Renal pelvis (tissue), 1 donor: ENCODE measurements at regions not wholly inside any gene's neighbourhood (a gene's known extent, or its start where the extent isn't known, plus 50 kb on each side); places are given as distances from the start of the nearest gene placed in this dataset.

Experiments
- DNase-seq: peaks from one replicate; pipeline ENCODE4 v3.0.0-alpha.2; 2013

DNA sequence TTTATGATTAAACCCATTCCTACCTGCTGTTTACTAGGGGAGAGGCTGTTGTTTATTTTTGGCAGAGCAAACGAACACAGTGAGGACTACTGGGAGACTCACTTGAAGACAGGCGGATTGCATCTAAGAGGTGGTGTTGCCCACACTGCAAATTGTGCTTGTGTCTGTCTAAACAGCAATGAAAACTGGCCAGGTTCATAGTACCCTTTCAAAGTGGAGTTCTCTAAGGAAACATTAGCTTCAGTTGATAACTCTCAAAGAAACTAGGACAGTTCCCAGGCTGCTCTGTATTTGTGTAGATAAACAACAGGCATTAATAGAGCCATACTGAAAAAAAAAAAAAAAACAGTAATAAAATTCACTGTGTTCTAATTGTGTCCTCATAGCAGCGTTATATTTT is 466.0 kb upstream of the RGS6 start:
- DNase-seq: no peak

DNA sequence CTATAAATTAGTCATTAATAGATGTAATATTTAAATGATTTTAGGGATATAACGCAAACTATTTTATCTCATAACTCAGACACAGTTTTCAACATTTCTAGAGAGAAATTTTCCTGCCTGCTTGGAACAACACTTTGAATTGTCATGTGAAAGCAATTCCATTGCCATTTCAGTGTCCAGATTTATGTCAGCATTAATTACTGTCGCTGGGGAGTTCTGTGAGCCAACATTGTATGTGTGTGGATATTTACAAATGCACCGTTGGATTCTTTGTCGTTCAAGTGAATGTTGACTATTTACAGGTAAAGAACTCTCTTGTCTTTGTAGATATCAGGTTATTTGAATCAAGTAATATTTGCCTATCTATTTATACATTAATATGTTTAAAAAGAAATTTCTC is 465.3 kb upstream of the RGS6 start:
- no peak for DNase-seq

DNA sequence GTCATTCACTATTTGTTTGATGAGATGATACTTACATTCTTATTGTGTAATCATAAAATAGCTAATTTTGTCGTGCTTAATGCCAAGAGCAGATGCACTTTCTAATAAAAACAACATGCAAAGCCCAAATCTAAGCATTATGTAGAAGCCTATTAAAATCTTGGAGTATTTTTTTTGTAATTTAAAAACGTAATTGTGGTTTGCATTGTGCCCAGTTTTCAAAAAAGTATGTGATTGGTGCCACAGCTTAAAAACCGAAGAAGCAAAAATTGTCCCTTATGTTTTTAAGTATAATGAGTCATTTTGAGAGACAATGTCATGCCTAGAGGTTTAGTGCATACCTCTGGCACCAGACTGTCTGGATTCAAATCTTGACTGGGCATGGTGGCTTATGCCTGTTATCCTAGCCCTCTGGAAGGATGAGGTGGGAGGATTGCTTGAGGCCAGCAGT is 464.8 kb upstream of the RGS6 start:
- DNase-seq: no peak

DNA sequence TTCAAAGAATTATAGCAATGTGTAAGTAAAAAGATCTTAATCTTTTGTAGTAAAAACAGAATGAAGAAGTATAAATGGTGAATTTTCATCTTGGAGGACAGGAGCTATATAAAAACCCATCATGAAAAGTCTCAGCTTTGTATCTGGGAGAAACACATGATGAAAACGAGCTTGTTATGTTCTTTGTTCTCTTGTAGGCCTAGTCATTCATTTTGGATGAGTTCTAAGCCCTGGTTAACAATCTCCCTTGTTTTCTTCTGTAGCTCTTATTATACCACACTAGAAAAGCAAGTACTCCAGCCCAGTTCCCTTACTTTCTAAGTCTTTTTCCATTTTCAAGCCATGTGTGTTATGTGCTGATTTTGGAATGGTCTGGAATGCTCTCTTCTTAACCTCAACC is 463.5 kb upstream of the RGS6 start:
- DNase-seq: no peak

DNA sequence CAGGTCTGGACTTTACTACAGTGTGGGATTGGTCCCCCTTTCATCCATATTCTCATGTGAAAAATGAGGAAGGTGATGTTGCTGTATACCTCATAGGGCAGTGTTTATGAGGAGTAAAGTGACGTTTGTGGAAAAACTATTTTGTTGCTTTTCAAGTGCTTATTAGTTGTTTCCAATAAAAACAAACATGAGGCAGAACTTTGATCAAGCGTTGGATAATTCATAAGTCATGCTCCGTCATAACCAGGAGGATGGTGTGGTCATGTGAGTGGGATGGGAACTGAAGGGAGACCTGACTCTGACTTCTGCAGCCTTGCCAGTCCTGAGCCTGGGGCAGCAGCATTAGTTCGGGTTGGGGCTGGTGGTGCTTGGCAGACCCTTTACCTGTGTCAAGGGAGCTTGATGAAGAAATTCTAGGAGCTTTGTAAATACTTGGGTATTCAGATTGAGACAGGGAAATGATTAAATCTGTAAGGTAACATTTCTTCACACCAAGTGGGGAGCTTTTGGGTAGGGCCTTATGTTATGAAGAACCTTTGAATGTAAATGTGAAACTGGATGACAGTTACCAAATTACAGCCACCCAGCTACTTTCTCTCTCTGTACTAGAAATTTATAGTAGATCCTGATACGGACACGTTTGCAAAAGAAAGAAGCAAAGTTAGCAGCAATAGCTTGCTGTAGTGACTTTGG is 462.4 kb upstream of the RGS6 start:
- DNase-seq: no peak

DNA sequence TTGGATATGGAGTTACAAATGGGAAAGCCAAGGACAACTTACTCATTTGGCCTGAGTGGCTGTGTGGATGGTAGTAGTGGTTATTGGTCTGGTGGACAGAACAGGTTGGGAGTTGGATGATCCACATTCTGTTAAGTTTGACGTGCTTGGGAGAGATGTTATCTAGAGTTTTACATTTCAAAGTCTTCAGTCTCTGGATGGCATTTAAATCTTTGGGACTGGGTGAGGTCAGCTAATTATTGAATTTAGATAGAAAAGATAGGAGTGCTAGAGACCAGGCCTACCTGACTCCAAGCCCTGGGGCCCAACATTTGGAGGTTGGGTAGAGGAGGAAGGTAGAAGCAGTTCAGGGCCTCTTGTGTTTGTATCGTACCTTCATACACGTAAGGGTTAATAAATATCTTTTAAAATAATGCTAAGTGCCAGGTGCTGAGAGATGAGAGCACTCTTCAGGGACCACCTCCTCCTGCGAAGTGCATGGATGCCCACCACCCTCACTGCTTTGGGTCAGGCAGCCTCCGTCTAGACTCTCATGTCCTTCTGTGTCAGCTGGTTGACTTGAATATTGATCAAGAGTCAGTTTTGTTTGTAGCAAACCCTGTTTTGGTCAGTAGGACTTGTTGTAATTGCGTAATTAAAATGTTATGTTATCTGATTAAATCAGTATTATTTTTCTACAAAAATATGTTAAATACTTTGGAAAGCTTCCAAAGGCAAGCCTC is 460.4 kb upstream of the RGS6 start:
- no peak for DNase-seq

DNA sequence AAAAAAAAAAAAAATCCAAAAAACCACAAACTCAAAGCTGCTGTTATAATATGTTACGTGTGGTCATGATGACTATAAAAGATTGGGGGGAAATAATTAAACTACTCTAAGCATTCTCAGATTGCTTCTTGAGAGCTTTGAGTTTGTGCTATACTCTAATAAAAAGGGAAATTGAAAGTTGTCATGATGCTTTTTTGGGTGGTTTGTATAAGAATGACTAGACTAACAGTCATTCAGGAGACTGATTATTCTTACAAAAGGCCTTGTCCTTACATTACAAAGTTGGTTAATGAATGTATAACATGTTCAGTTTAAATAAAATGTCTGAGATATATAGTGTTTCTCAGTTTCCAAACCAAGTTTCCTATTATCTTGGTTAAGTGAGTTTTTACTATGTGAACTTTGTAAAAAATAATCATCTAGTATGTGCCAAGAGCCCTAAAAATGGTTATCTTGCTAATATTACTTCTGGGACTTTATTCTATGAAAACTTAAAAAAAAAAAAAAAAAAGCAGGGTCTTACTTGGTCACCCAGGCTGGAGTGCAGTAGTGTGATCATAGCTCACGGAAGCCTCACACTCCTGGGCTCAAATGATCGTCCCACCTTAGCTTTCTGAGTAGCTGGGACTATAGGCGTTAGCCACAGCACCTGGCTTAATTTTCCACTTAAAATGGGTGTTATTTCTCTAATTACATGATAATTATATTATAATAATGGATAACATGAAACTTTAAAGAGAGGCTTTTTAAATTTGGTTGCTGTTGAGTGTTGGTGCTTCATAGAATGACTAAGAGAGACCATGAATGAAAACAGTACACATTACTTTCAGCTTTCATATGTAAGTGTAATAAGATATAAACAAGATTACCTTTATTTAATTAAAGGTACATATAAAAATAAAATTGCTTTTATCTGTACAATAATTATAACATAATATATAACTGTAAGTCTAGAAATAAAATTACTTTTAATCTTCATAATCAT is 459.6 kb upstream of the RGS6 start:
- no peak for DNase-seq

DNA sequence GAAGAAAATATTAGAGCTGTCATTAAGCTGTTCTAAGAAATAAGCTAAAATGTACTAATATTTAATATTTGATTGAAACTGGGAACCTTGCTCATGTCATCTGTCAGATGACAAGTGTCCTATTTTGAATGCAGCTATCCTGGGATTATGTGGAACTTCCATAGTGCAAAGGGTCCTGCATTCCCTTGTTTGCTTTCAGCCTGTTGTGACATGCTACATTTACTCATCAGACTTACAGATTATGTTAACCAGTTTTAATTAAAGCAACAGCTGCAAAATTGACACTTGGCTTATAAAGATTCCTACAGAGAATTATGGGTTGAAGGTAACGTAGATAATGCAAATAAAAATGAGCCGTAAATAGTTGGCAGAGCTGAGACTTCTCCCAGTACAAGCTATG is 458.4 kb upstream of the RGS6 start:
- DNase-seq: no peak

DNA sequence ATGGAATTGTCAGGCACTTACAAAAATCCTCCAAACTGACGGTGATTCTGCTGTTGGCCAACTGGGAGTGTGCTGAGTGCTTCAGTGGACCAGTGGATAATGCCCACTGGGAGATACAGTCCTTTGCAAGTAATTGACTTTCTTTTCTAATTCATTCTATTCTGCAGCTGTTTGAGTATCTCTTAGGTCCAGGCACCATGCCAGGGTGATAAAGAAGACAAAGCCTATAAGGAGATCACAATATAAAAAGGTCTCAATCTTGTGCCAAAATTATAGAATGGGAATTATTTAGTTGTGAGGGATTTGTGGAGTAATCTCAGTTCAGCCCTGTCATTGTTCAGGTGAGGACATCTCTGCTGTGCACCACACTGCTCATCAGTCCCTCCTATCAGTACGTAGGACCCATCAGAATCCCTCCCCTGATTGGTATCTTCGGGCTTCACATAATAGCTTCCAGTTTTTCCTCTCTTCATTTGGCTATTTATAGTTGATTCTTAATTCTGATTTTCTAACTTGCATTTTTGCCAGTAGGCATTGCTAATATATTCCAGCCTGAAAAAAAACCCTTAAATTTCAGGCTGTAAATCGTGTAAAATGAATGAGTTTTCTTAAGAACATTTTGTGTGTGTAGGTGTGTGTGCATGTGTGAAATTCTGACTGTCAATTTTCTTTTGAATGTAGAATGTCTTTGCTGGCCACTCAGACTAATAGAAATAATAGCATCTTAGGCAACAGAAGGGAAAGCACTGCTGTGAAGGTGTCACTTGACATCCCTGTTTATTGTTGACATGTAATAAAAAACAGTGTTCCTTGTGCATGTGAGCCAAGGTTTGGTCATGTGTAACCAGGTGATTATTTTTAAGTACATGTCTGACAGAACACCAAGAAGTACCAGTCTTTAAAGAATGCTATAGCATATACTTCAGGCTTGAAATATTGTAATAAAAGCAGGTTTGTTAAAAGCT is 457.6 kb upstream of the RGS6 start:
- DNase-seq: no peak

DNA sequence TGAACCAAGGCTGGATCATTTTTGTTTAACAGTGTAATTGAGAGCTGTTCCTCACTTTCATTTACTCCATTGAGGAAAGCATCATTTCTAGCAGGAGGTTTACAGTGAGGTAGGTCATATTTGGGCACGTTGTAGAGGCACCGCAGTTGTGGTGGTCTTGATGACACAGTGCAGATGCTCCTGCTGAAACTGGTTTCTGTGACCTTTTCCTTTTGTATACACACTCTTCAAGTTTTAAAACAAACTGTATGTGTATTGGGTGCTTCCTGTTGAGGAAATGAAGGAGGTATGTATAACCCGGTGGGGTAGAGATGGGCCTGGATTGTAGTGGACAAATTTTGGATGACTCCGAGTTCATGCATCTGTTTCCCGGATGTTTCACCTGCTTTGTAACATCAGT is 456.3 kb upstream of the RGS6 start:
- no peak for DNase-seq

DNA sequence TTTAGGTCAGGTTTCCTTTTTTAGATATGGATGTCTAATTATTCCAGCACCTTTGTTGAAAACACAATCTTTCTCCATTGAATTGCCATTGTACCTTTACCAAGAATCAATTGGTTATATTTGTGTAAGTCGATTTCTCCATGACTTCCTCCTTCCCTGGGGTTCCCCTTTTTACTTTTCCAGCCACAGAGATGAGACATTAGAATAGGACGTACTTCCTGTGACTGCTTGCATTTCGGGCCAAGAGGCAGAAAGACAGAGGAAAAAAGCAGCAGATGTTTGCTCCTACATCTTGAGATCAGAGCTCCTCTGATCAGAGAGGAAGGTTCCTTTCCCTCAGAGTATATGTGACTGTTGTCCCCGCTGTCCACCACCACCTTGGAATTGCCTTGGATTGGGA is 453.7 kb upstream of the RGS6 start:
- DNase-seq: no peak

DNA sequence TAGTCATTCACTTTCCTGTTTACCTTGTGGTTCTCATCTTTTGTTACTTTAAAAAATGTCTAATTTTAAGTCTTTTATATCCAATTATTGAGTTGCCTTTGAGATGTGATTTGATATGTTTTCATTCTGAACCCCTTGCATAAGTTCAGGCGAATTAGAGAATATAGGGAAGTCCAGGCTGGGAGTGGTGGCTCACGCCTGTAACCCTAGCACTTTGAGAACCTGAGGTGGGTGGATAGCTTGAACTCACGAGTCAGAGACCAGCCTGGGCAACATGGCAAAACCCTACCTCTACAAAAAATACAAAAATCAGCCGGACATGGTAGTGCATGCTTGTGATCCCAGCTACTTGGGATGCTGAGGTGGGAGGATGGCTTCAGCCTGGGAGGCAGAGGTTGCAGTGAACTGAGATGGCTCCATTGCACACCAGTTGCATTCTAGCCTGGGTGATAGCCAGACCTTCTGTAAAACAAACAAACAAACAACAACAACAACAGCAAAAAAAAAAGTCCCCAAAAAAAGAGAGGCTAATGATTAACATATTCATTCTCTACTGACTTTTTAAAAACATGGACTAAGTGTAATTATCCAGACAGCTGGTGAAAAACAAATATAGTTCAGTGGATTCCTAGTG is 451.1 kb upstream of the RGS6 start:
- DNase-seq: no peak

DNA sequence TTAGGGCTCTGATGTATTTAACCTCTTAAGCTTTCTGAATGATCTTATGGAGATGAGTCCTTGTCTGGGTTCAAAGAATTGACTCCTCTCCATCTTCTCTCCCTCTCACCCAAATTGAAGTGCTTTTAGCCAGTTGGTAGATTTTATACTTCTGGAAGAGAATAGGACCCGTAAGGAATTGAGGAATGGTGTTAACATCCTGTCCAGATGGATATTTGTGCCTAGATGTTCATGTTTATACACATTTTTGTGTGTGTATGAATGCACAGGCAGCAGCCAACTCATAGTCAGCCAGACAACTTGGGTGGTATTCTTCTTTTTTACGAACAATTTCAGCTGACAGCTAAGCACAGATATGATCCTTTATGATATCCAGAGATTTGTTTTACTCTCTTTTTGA is 449.6 kb upstream of the RGS6 start:
- DNase-seq: no peak

DNA sequence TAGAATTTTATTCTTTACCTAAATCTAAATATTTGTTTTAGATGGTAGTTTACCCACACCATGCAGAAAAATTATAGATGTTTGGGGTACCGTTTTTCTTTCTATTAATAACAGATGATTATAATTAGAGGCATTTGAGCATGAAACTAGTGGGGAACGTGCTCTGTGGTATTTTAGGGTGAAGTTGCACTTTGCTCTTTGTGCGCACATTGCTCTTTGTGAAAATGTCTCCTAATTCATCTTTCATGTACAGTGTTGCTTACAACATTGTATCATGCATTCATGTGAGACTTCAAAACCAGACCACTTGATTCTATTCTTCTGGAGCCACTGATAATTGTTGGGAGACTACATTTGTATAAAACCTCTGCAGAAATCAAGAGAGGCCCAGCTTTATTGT is 449.1 kb upstream of the RGS6 start:
- DNase-seq: no peak

DNA sequence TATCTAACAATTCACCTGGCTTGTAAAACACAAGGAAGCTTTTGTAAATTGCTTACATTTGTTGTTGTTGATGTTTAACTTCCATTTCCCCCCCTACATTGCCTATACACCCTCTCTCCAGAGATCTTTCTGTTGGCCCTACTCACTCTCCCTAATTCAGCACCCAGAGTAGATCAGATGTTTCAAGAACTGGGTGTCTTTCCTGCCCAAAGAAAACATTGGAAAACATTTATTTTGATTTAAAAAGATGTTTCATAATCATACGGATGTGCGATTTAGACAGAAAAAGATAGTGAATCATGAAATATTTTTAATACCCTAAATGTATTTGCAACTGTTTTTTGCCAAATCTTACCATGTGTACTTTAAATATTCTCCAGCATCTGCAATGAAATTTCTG is 446.4 kb upstream of the RGS6 start:
- DNase-seq: no peak

DNA sequence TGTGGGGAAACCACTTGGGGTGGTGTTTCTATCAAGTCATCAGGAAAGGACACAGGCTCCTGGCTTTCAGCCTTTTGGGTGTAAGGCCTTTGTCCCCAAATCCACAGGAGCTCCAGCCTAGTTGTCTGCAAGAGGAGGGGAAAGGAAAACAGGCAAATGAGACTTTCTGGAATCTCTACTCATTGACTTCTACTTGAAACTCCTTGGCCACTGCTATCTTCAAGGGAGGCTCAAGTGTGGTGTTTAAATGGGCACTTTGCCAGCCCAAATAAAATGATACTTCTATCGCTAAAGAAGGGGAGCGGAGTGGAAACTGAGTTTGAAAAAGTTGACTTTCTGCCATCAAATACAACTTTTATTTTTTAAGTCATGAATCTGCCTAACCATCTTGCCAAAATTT is 445.9 kb upstream of the RGS6 start:
- DNase-seq: peak; percentile 21

DNA sequence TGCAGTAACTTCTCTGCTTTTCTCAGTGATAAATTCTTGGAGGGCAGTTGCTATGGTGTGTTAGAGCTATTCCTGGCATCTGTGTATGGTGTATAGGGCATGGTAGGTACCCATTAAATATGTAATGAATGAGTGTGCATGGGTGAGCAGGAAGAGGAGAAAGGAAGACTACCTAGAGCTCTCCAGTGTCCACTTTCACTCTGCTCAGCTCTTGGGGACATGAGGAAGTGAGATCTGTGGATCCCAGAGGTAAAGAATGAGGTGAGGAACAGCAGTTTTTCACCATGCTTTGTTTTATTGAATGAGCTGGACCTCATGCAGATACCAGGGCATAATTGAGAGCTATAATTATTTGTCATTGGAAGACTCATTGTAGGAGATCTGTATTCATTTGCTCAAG is 444.8 kb upstream of the RGS6 start:
- DNase-seq: no peak

DNA sequence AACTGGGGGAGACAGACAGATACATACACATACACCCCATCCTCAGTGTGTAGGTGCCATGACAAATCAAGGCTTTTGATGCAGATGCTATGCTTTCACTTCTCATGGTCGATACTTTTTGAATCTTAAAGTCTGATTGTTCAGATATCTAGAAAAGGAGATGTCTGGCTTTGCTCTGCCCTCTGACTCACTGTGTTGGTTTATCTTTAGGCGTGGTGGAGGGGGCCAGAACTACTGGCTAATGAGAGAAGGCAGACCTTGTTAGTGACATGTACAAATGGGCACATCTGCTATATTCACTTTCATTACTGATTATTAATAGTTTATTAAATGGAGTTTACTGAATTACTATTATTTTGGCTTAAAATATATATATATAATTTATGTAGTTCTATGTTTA is 444.3 kb upstream of the RGS6 start:
- no peak for DNase-seq

DNA sequence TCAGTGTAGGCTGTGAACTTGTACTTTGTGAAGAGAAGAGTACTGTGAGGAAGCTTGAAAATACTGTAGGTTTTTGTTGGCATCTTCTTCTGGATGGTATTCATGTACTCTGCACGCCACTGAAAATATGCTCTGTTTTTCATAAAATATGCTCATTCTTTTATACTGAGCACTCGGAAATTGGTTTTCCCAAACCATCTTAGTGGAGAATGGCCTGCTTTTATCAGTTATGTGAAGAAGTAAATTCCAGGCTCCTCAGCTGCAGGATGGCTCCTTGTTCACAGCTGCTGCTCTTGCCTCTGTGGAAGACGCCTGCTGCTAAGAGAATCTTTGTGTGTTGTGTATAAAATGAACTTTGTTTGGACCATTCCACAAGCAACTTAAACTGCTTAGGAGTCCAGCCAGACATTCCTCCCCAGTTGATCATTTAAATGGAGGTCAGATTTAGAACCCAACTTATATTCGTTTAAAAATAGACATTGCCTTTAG is 443.5 kb upstream of the RGS6 start:
- no peak for DNase-seq

DNA sequence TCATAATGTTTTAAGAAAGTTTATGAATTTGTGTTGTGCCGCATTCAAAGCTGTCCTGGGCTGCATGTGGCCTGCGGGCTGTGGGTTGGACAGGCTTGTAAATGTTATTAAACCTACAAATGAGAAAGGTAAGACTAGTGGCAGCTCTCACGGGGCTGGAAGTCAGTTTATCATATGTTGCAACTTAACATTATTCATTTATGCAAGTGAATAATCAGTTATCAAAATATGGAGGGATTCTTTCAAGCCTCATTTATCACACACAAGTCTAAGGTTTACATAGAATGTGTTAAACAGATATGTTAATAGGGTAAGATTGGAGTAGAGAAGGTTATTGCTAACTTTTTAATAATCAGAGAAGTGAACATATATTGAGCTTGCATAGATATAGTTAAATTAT is 442.5 kb upstream of the RGS6 start:
- no peak for DNase-seq

DNA sequence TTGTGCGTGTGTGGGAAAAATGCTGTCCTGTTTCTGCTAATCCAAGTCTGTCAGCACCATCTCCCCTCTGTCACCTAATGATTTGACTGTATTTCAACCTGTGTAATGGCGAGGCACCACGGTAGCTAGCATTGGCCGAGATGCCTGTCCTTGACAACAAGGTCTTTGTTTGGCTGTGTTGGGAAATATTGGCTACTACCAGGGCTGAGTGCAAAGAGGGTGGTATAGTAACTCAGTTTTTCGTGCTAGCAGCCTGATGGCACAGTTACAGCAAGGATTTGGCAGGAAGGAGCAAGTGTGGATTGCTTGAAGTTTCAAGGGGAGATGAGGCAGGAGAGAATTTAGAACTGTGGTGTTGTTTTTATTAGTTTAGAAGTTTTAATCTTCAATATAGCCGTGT is 440.3 kb upstream of the RGS6 start:
- DNase-seq: no peak
